ENCODE measurements at regions not wholly inside any gene's neighbourhood (a gene's known extent, or its start where the extent isn't known, plus 50 kb on each side); places are given as distances from the start of the nearest gene placed in this dataset.

GRCh38 chr15:67005294-67005996, 60.0 kb upstream of the SMAD3 start:
- Histone ChIP-seq H3K4me1 (no peaks in the 10 kb centered on the region), H3K4me3 (no peak overlapping the region), H3K27ac (no peak overlapping the region), H3K36me3 (no peaks in the 10 kb centered on the region), H3K27me3 (no peaks in the 10 kb centered on the region), H3K9me3 (no peaks in the 10 kb centered on the region), H3K9ac (ENCODE audit: low read depth in 2 of 2, low read length in 2 of 2) (no peak overlapping the region)
- TF ChIP-seq, protein P1, sequence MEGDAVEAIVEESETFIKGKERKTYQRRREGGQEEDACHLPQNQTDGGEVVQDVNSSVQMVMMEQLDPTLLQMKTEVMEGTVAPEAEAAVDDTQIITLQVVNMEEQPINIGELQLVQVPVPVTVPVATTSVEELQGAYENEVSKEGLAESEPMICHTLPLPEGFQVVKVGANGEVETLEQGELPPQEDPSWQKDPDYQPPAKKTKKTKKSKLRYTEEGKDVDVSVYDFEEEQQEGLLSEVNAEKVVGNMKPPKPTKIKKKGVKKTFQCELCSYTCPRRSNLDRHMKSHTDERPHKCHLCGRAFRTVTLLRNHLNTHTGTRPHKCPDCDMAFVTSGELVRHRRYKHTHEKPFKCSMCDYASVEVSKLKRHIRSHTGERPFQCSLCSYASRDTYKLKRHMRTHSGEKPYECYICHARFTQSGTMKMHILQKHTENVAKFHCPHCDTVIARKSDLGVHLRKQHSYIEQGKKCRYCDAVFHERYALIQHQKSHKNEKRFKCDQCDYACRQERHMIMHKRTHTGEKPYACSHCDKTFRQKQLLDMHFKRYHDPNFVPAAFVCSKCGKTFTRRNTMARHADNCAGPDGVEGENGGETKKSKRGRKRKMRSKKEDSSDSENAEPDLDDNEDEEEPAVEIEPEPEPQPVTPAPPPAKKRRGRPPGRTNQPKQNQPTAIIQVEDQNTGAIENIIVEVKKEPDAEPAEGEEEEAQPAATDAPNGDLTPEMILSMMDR (IDR thresholded peaks at IDR 0.05): no peak
- intact Hi-C loops (cut with DNase I): no loop called here
- no peak for DNase-seq

- intact Hi-C loops (cut with DNase I): no loop called here
Observed at GRCh38 chr15:67006083-67007065, 59.0 kb upstream of the SMAD3 start.

DNA sequence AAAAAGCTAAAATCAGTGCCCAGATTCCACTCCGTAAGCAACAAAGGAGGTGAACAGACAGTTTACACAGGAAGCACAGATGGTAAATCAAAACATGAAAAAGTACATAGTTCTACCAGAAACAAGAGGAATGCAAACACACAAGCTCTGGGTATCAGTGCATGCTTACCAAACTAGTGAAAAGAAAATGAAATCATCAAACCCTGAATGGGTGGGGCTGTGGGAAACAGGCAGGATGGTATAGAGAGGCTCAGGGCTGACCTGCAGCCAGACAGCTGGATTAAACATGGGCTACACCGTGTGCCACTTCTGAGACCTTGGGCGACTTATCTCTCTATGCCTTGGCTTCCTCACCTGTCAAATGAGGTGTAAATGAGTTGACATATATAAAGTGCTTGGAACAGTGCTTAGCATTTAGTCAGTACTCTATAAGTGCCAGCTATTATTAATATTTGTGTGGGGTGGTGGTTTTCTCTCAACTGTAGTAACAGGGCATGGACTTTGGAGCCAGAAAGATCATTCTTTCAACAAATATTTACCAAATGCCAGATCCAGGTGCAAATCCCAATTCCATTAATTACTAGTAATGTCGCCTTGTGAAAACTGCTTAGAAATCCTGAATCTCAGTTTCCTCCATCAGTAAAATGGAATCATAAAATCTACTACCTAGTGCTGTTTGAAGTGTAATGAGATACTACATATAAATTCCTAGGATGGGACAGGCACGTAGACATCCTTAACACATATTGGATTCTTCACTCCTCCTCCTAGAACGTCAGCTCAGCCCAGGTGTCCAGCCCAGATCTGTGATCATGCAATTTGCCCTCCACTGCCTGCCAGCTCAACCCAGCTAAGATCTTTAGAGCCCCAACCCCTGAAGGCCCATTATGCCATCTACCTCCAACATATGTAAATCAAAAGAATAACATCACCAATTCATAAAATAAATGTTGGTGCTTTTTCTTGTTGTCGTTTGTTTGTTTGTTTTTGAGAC, 55.5 kb upstream of the SMAD3 start:
- TF ChIP-seq, protein P1 (IDR thresholded peaks at IDR 0.05): no peak
- H3K4me3 ChIP-seq: no peak overlapping the region
- intact Hi-C loops (cut with DNase I): no loop called here
- no peaks in the 10 kb centered on the region for H3K36me3 ChIP-seq
- H3K27ac ChIP-seq: no peak overlapping the region
- no peak overlapping the region for H3K9ac ChIP-seq (ENCODE audit: low read depth in 2 of 2, low read length in 2 of 2)
- H3K4me1 ChIP-seq: no peaks in the 10 kb centered on the region
- no peaks in the 10 kb centered on the region for H3K27me3 ChIP-seq
- no peak for DNase-seq
- H3K9me3 ChIP-seq: no peaks in the 10 kb centered on the region

More at GRCh38 chr15:67006083-67007065, 59.0 kb upstream of the SMAD3 start:
- no peak for DNase-seq
- Histone ChIP-seq H3K27me3 (no peaks in the 10 kb centered on the region), H3K9me3 (no peaks in the 10 kb centered on the region), H3K9ac (ENCODE audit: low read depth in 2 of 2, low read length in 2 of 2) (no peak overlapping the region), H3K36me3 (no peaks in the 10 kb centered on the region), H3K4me1 (no peaks in the 10 kb centered on the region), H3K27ac (no peak overlapping the region), H3K4me3 (no peak overlapping the region)
- TF ChIP-seq, protein P1 (IDR thresholded peaks at IDR 0.05): no peak

- Histone ChIP-seq H3K27ac (no peak overlapping the region), H3K36me3 (no peaks in the 10 kb centered on the region), H3K27me3 (no peaks in the 10 kb centered on the region), H3K9ac (ENCODE audit: low read depth in 2 of 2, low read length in 2 of 2) (no peak overlapping the region), H3K4me3 (no peak overlapping the region), H3K4me1 (no peaks in the 10 kb centered on the region), H3K9me3 (no peaks in the 10 kb centered on the region)
- intact Hi-C loops (cut with DNase I): no loop called here
- TF ChIP-seq, protein P1 (IDR thresholded peaks at IDR 0.05): no peak
- no peak for DNase-seq
Observed at GRCh38 chr15:67010898-67011616, 54.3 kb upstream of the SMAD3 start.
